Spleen (tissue), 7 donors: ENCODE measurements at regions not wholly inside any gene's neighbourhood (a gene's known extent, or its start where the extent isn't known, plus 50 kb on each side); places are given as distances from the start of the nearest gene placed in this dataset.

ENCODE experiments used
- POLR2A ChIP-seq, 3 donors: fragments of 450-650 bp; IDR thresholded peaks; one replicate each; pipeline ENCODE4 v1.5.1; 2017; ENCODE audit warnings: antibody characterized with exemption in 3 of 3, mild to moderate bottlenecking in 1 of 3
- TF ChIP-seq, protein P1 (sequence below), 11 experiments: fragments of 200-600 bp in 7 of 11; fragments of 450-650 bp in 4 of 11; sonication (generic) in 4 of 11; IDR thresholded peaks in 8 of 11; conservative IDR thresholded peaks in 3 of 11; 1 replicate in 7 of 11; 2 replicates in 4 of 11; pipeline versions ENCODE4 v1.4.0 to v1.8.0; 2016 to 2021; ENCODE audit warnings: antibody characterized with exemption in 11 of 11, inconsistent platforms in 4 of 11, mild to moderate bottlenecking in 1 of 11
- donor health status: DM: no; HTN: no; CAD: no; lungs with moderate emphysema.
- donor health status: DM: no; HTN: no; CAD: no.
- donor health status: DM: no; HTN: no; CAD: no.

DNA sequence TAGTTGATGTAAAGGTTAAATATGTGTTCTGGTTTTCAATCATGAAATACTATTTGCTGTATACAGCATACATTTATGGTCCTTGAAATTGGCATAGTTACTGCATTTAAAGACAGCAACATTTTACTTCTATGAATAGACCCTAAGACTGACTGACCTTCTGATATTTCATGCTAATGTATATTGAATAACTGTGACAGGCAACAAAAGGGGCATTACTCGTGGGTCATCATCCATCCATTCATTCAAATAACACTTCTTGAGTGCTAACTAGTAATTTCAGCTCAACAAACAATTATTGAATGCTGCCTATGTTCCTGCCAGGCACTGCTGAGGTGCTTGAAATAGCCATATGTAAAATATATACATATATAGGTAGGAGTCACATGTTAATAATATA lies 92.8 kb upstream of the ADAMTS3 start:
- no peak for TF ChIP-seq POLR2A (IDR thresholded peaks at IDR 0.05)
- TF ChIP-seq, protein P1, sequence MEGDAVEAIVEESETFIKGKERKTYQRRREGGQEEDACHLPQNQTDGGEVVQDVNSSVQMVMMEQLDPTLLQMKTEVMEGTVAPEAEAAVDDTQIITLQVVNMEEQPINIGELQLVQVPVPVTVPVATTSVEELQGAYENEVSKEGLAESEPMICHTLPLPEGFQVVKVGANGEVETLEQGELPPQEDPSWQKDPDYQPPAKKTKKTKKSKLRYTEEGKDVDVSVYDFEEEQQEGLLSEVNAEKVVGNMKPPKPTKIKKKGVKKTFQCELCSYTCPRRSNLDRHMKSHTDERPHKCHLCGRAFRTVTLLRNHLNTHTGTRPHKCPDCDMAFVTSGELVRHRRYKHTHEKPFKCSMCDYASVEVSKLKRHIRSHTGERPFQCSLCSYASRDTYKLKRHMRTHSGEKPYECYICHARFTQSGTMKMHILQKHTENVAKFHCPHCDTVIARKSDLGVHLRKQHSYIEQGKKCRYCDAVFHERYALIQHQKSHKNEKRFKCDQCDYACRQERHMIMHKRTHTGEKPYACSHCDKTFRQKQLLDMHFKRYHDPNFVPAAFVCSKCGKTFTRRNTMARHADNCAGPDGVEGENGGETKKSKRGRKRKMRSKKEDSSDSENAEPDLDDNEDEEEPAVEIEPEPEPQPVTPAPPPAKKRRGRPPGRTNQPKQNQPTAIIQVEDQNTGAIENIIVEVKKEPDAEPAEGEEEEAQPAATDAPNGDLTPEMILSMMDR (IDR thresholded peaks at IDR 0.05 in 8 of 11, conservative IDR thresholded peaks at IDR 0.05 in 3 of 11): no peak
